Esophagus muscularis mucosa (tissue), 4 donors: ENCODE measurements at regions not wholly inside any gene's neighbourhood (a gene's known extent, or its start where the extent isn't known, plus 50 kb on each side); places are given as distances from the start of the nearest gene placed in this dataset.

Source experiments
- CTCF ChIP-seq, 3 experiments: fragments of 200-600 bp in 2 of 3; fragments of 450-650 bp in 1 of 3; sonication (generic) in 2 of 3; IDR thresholded peaks; one replicate each; pipeline ENCODE4 v1.5.1; 2017 to 2019; ENCODE audit warnings: antibody characterized with exemption in 3 of 3, mild to moderate bottlenecking in 2 of 3, moderate library complexity in 1 of 3
- EP300 ChIP-seq: sonication (generic); formaldehyde crosslinking; IDR thresholded peaks from one replicate; pipeline ENCODE4 v1.6.1; 2017; ENCODE audit warnings: antibody characterized with exemption
- POLR2A ChIP-seq: fragments of 450-650 bp; IDR thresholded peaks from one replicate; pipeline ENCODE4 v1.6.1; 2017; ENCODE audit warnings: antibody characterized with exemption, moderate library complexity, mild to moderate bottlenecking, low read depth
- POLR2AphosphoS5 ChIP-seq, 2 donors: sonication (generic); formaldehyde crosslinking; IDR thresholded peaks; one replicate each; pipeline ENCODE4 v1.6.1; 2017; ENCODE audit warnings: antibody characterized with exemption in 2 of 2

DNA sequence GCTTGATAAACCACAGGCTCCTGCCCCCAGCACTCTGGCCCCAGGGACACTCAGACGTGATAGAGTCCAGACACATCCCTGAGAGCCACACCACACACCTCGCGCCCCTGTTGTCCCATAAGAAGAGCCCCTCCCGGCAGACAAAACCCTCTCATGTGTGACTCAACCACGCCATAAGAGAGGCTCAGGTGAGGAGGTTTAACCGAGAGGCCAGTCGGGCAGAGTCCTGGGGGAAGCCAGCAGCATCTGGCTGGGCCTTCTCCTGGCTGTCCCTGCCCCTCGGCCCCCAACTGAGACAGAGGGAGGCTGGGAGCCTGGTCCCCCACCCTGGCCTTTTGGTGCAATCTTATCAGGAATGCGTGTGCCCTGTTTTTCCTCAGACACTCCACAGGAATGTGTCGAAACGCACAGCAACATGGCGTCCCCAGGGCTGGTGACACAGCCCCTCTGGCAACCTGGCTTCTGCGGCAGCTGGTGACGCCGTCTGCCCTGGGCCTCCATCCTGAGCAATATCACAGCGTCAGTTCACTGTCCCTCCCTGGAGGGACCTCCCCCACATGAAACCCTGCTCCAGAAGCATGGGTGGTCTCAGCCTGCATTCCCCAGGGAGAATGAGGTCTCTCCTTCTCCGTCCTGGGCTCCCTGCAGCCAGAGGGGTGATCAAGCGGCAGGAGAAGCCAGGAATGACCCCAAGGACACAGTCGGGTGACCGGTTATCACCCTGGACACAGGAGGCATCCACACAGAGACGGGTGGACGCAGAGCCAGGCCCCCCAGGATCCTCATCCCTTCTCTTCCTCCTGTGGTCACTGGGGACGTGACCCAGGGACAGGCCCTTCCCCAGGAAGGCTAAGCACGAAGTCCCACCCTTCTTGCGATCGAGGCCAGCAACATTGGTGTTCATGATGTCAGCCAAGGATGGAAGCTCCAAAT, 156.6 kb upstream of the AFDN start:
- TF ChIP-seq CTCF (IDR thresholded peaks at IDR 0.05) = no peak
- TF ChIP-seq POLR2A = no peak
- TF ChIP-seq EP300 = no peak
- no peak for TF ChIP-seq POLR2AphosphoS5 (IDR thresholded peaks at IDR 0.05)
